Fibroblast of gingiva (primary cell): ENCODE measurements at regions not wholly inside any gene's neighbourhood (a gene's known extent, or its start where the extent isn't known, plus 50 kb on each side); places are given as distances from the start of the nearest gene placed in this dataset.

ENCODE experiments used
- DNase-seq: peaks from one replicate; pipeline ENCODE4 v3.0.0-alpha.2; 2011; ENCODE audit warnings: low read depth

DNA sequence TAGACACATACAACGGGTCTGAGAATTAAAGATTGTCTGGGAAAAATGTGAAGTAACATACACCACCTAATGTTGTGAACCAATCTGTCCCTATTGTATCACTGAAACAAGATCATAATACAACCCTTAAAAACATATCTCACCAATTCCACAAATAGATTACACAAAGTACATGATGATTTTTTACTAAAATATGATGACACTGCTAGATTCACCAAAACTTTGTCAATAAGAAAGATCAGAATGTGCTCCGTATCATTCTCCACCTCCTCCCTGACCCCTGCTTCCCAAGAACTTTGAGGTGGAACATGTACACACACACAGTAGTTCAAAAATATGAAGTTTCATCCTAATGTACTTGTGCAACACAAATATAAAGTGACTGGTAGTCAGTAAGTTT, 862.0 kb downstream of the PCDH18 start:
- DNase-seq: no peak

DNA sequence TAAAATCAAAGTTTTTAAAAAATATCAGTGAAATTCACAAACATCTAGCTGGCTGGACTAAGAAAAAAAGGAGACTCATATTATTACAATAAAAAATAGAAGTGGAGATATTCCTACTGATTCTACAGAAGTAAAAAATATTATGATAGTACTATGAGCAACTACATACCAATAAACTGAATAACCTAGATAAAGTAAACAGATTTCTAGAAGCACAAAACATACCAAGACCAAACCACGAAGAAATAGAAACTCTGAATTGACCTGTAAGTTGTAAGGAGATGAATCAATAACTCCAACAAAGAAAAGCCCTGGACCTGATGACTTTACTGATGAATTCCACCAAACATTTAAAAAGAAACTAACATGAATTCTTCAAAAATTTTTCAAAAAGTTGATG, 867.3 kb downstream of the PCDH18 start:
- no peak for DNase-seq

DNA sequence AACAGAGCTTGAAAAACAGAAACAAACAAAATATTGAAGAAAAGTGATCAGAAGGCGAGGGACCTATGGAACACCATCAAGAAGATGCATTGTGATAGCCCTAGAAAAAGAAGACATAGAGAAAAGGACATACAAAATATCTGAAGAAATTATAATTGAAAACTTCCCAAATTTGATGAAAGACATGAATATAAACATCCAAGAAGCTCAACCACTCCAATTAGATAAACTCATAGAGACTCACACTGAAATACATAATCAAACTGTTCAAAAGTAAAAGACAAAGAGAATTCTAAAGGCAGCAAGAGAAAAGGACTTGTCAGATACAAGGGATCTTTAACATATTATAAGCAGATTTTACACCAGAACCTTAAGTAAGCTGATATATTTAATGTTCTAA, 869.8 kb downstream of the PCDH18 start:
- DNase-seq: no peak

DNA sequence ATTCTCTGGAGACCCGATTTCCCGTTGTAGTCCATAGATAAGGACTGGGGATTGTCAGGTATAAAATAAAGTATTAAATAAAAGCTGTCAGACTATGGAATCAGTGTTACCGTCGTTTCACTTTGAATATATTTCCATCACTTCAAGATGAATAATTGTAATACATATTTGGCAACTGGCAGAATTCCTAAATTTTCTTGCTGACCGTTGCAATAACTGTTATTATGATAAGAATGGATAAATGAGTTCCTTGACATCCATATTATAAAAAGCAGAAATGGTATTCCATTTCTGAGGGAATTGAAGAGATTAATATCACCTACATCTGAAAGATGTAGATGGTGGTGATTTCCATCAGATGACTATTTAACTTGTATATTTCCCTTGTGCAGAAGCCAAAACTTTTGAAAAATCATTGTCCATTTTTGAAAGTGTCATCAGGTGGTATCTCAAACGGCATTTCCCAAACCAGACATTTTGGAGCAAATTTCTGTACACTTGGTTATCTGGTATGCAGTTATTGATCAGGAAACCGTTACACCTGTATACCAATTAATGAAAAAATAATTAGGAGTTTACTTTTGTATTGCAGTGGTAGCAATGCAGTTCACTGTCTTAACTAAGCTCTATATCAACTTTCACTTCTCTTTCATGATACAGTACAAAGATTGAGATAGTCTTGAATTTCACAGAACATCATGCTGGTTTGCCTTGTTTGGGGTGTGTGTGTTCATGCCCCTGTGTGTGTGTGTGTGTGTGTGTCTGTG, 878.5 kb downstream of the PCDH18 start:
- no peak for DNase-seq

DNA sequence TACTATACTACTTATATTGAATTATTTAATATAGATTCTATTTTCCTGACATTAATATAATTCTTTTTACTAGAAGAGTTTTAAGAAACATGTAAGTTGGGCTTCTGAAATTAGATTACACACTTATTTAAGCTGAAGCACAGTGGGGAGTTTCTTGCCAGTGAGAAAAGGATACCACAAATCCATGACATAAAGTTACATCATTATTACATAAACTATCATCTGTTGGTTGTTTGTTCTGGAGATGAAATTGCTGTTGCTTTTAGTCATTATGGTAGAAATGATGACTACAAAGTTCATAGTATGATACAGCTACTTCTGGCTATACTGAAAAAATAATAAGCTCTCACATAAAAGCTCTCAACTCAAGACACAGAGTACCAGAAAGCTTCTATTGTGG, 880.4 kb downstream of the PCDH18 start:
- DNase-seq: no peak

DNA sequence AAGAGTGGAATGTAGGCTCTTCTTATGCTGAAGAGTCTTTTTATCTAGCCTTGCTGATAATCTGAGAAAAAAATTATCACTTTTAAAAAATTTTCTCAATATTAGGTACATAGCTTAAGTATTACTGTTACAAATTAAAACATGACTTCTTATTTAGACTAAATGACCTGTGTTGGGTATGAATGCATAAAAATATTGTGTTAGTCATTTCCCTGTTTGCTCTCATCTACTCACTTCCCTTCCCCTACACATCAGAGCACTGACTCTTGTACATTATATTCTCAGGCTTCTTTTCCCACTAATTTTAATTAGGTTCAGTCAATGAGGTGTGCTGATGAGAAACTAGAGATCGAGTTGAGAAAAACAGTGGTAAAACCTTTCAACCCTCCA, 881.0 kb downstream of the PCDH18 start:
- no peak for DNase-seq

DNA sequence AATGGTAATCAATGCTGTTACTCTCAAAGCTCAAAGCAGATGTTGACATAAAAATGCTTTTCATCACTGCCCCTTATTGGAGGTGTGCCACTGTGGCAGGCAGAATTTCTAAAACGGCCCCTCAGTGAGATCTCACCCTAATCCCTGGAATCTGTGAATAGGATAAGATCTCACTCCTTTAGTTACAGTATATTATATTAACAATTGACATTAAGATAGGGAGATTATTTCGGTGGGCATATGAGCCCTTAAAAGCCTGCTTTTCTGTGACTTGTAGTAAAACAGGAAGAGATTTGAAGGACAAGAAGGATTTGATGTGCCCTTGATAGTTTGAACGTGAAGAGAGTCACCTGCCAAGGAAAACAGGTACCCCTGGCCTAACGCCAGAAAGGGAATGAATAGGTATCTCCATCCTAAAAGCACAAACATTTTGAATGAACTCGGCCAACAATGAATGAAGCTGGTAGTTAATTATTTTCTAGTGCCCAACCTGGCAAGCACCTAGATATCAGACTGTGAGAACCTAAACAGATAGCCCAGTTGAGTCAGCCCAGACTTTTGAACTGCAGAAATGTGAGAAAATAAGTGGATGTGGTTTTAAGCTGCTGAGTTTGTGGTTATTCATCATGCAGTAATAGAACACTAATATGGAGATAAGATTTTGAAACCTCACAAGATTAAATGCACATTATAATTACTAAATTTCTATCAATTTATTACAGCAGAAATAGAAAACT, 881.6 kb downstream of the PCDH18 start:
- DNase-seq: no peak

DNA sequence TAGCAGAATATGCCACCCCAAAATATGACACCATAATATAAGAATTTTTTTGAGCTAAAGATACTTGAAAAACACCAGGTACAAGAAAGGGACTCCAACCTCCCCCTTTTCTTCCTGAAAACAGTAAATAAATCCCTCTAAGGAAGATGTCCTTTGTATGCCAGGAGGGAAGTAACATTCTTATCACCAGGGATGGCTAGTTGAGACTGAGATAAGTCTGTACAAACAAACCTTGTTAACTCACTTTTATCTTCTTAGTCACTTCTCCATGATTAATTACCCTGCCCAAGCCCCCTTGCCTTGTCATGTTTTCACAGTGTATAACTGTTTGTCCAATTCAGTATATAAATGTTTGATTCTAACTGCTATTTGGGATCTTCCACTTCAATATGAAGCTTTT, 888.0 kb downstream of the PCDH18 start:
- no peak for DNase-seq

DNA sequence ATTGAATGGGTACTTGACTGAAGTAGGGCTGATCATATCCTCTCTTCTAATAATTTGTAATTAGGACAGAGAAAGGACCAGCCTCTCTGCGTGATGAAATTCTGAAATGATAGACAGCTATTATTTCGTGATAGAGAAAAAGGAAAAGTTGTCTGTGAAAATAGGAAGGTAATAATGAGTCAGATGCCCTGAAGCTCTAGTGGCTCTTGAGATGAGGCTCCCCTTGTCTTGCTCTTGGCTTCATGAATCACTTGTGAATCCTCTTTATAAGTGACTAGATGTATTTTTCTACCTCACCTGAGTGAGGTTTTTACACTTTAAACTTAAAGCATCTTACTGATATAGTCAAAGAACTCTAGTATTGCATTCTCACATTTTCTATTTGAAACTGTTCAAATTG, 888.9 kb downstream of the PCDH18 start:
- no peak for DNase-seq

DNA sequence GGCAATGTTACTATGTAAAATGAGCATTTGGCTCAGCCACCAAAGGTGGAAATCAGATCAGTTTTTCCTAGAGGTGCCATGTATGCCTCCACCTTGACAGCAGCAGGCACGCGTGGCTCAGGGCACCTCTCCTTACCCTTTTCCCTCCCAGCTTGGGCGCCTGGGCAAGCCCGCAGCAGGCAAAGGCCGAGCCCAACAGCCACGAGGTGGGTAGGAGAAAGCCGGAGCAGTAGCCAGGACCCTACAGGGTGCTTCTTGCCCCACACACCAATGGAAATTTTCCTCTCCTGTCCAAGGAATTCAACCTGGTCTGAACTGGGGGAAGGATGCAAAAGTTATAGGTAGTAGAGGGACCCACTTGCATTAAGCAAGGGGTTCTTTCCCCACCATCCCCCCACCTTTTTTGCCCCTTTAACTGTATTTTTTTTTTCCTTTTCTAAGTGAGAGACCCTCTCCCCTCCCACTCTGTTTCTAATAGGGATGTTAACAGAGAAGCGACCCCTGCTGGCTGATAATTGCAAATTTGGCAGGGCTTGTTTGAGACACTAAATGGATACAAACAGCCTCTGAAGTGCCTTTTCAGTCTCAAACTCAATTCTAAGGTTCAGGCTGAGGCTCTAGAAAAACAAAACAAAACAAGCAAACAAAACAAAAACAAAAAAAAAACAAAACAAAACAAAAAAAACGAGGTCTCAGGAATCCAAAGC, 895.1 kb downstream of the PCDH18 start:
- DNase-seq: no peak

DNA sequence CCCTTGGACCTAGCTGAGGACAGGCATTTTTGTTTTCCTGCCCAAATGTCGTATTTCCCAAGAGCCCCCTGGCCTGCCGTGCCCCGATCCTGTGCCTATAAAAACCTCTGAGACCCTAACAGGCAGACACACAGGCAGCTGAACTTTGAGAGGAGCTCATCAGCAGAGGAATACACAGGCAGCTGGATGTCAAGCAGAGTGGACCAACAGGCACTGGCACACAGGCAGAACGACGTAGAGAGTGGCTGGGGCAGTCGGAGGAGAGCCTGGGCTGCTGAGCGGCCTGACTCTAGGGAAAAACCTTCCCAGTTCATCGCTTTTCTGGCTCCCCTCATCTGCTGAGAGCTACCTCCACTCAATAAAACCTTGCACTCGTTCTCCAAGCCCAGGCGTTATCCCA, 896.1 kb downstream of the PCDH18 start:
- no peak for DNase-seq

DNA sequence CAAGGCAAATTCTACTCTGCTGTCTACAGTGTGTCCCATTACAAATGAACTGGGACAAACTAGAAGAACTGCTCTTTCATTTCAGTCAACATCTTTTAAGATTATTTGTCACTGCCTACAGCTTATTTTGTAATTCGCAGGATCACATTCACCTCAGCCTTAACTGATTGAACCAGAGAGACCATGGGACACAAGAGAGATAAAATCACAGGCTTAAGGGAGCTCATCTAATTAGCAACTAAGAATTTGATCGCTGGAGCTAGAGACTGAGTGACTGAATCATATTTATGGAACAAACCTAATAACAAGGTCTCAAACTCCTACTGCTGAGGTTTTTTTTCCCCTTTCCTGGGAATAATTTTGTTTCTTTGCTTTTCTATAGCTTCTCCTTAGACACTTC, 898.2 kb downstream of the PCDH18 start:
- no peak for DNase-seq

DNA sequence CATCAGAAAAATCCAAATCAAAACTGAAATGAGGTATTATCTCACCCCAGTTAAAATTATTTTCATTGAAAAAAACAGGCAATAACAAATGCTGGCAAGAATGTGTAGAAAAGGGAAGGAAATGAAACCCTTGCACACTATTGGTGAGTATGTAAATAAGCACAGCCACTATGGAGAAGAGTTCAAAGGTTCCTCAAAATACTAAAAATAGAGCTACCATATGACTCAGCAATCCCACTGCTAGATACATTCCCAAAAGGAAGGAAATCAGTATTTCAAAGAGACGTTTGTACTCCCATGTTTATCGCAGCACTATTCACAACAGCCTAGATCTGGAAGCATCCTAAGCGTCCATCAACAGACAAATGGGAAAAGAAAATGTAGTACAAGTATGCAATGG, 932.4 kb downstream of the PCDH18 start:
- DNase-seq: no peak

DNA sequence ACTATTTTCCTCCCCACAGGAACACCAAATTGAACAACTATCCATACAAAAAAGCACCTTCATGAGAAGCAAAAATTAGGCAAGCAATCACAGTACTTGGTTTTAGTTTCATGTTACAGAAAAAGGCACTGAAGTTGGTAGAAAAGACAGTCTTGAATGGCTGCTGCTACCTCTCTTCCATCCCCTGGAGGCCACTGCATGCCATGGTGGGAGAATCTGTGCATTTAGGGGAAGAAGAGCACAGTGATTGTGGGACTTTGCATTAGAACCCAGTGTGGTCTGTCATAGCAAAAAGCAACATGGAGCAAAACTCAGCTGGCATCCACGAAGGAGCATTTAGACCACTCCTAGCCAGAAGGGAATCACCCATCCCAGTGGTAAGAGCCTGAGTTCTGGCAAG, 941.9 kb downstream of the PCDH18 start:
- DNase-seq: no peak

DNA sequence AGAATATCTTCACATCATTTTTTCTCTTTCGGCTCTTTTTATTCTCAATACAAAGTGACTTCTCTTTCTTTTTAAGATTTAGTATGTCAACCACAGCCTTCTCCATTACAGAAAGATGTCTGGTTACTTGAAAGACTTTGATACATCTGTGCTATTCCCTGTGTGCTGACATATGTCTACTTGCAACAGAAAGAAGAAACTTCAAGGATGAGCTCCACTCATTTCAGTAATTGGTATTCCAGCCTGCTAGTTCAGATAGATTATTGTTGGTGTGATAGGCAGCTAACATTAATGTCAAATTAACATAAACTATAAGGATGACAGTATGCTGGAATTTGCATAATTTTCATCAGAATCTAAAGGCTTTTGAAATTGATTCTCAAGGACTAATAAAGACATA, 948.7 kb downstream of the PCDH18 start:
- DNase-seq: no peak

DNA sequence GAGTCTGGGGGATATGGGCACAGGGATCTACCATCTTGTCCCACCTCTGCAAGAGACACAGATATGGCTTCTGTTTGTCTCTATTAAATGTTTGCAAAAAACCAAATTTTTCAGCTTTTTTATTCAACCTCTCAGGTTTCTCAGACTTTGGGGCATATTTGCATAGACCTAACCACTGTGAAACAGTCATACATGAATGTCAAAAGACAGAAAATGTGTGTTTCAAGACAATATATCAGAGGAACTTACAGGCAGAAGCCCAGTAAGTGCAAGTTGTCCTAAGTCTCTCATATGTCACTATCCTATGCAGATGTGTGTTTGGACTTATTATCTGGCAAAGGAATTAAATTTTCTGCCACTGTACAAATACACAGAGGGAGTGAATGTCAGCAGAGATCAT, 951.2 kb downstream of the PCDH18 start:
- no peak for DNase-seq

DNA sequence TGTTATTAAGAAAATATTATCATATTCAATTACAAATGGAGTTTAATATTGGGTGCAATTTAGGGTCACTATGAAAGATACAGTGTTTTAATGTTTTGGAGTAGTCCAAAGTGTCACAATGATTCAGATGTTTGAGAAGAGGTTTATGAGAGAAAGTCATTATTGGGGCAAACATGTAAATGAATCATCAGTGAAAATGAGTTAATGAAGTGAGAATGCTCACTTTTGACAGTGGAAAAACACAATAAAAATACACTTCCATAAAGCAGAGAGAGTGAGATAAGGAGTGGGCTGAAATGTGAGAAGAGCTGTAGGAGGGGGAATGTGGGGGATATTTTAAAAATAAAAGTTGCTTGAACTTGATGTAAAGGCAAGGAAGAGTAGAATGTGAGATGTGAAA, 957.1 kb downstream of the PCDH18 start:
- no peak for DNase-seq

DNA sequence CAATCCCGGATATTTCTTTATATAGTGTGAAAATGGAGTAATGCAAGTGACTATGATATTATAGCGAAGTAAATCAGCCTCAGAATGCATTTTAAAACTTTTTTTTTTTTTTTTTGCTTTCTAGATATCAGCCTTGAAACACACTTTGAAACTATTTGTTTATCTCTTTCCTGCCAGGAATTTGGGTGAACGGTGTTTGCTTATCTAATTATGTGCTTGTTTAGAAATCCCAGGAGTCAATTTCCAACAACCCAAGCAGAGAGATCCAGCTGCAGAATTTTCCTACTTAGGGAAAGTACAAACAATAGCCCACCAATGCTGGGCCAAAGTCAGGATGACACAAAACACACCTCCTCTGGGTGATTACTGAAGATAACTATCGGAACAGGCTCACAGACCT, 958.8 kb downstream of the PCDH18 start:
- no peak for DNase-seq

DNA sequence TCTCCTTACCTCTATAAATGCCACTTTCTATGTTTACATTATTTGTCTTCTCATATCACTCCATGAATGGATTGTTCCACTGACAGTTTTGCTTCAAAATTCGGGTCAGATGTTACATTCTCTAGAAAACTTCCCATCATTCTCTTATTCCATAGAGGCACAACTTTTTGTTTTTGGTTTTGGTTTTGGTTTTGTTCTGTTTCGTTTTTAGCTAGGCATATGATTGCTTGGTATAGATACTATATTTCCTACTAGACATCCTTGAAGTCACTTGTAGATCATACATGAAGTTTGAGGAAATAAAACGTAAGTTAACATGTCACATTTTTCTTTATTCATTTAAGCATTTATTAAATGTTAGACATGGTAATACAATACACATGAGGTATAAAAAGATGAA, 961.0 kb downstream of the PCDH18 start:
- DNase-seq: no peak

DNA sequence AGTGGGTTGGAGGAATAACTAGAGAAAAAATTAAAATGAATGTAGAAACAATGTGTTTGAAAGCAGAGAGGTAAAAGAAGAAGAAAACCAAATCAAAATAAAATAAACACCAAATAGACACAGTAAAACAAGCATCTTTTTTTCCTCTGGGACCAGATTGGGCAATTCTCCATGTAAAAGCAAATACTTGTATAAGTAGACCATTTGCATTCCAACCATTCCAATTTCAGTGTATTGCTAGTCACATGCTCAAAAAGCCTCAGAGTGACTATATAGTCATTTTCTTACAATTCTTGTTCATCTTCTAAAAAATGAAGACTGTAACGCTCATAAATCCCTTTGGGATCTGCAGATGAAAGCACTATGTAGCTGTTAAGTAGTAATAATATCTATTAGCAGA, 969.5 kb downstream of the PCDH18 start:
- DNase-seq: peak; percentile 82

DNA sequence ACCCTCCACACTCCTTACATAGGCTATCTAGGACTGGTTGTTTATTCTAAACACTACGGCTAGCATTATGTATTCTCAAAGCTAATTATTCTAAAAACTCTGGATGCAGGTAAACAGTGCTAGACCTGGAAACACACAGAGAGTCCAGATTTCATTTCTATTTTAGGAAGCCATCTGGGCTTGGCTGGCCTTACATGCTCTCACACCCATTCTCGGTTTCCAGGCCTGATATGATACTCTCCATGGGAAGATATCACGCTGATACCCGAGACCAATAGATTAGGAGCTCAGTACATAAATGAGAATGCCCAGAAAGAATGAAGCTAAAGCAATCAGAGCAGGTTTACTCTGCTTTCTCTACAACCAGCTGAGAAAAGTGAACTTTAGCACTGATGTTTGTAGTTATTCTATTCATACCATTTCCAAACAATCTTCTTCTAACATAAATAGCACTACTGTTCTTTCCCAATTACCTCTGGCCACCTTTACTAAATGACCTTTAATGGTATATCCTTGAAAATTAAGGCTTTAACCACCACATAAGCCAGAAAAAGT, 973.3 kb downstream of the PCDH18 start:
- DNase-seq: no peak

DNA sequence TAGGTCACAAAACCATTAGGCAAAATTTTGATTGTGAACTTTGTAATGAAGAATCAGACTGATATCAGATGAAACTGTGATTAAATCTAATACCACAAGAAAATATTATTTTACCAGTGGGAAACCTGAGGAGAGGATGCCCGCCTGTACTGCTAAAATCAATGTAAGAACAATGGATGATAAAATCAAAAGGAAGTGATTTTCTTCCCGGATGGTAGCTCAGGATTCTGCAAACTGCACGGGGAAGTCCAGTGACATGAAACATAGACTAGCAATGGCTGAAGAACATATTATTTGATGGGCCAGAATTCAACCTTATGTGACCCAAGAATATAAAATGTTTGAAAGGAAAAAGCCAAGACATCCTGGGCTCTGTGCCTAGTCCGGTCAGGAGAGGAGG, 974.9 kb downstream of the PCDH18 start:
- DNase-seq: no peak

DNA sequence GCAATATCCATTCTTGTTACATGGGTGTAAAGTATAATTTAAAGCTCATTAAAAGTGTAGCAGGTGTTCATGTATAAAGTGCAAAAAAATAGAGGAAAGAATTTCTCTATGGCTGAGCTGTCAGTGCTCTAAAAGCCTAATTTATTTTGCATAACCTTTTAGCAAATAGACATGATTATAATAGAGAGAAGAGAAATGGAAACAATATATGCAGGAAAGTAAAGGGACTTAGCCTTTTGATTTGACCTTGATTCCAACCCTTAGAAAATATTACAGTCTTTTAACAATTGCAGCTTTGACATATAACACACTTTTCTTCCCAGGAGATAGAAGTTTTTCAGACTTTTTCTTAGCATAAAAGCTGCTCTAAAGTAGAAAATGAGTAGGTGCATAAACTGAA, 978.3 kb downstream of the PCDH18 start:
- no peak for DNase-seq
